Transverse colon (tissue), 4 donors: ENCODE measurements at regions not wholly inside any gene's neighbourhood (a gene's known extent, or its start where the extent isn't known, plus 50 kb on each side); places are given as distances from the start of the nearest gene placed in this dataset.
"Not testable (repeated sequence)": the region's sequence is repeated elsewhere in the genome, so short reads cannot be mapped to it uniquely, and the experiment has no call there.

Experiments
- DNase-seq: peaks from one replicate; pipeline ENCODE4 v3.0.0-alpha.2; 2019
- H3K27ac ChIP-seq, 4 donors: fragments of 200-600 bp; sonication (generic); 2 replicates each; pipeline ENCODE4 v1.5.1; 2016 to 2018; ENCODE audit warnings: inconsistent platforms in 4 of 4
- H3K27me3 ChIP-seq: fragments of 200-600 bp; sonication (generic); 2 replicates; pipeline ENCODE4 v1.5.1; 2017; ENCODE audit warnings: inconsistent platforms
- H3K36me3 ChIP-seq, 4 donors: fragments of 200-600 bp; sonication (generic); 2 replicates each; pipeline ENCODE4 v1.5.1; 2017 to 2019; ENCODE audit warnings: inconsistent platforms in 4 of 4
- H3K4me1 ChIP-seq, 4 donors: fragments of 200-600 bp; sonication (generic); 2 replicates each; pipeline ENCODE4 v1.5.1; 2017 to 2020; ENCODE audit warnings: inconsistent platforms in 4 of 4
- H3K4me3 ChIP-seq, 4 donors: fragments of 200-600 bp; sonication (generic); 1 replicate in 1 of 4; 2 replicates in 3 of 4; pipeline versions ENCODE4 v1.5.1 to v1.6.1; 2017 to 2019; ENCODE audit warnings: inconsistent platforms in 4 of 4
- H3K9me3 ChIP-seq, 2 donors: fragments of 200-600 bp; sonication (generic); 2 replicates each; pipeline ENCODE4 v1.5.1; 2017 to 2019; ENCODE audit warnings: inconsistent platforms in 2 of 2
- EP300 ChIP-seq: sonication (generic); formaldehyde crosslinking; IDR thresholded peaks from one replicate; pipeline ENCODE4 v1.6.1; 2017; ENCODE audit warnings: antibody characterized with exemption, low read depth
- POLR2A ChIP-seq: fragments of 450-650 bp; IDR thresholded peaks from one replicate; pipeline ENCODE4 v1.6.1; 2016; ENCODE audit warnings: antibody characterized with exemption, mild to moderate bottlenecking, moderate library complexity
- POLR2AphosphoS5 ChIP-seq, 3 donors: sonication (generic); formaldehyde crosslinking; IDR thresholded peaks; one replicate each; pipeline ENCODE4 v1.6.1; 2016; ENCODE audit warnings: antibody characterized with exemption in 3 of 3
- WGBS, 2 donors: methylation state at CpG; one replicate each; pipeline ENCODE4 v1.1.5; 2018; ENCODE audit warnings: low coverage in 1 of 2; 5-methylcytosine and 5-hydroxymethylcytosine counted together
- in situ Hi-C, 4 donors: fragments of 200-750 bp; cut with MboI; loops; one replicate each; pipeline versions ENCODE4 v1.15.0 to v1.15.1; 2017; ENCODE audit warnings: low sequenced_read_pairs in 3 of 4, low pct_ligation_motif_present in 1 of 4, low pct_unique_long_range_greater_than_20kb in 1 of 4
- intact Hi-C: fragments of 100-400 bp; cut with DNase I; formaldehyde crosslinking; loops from one replicate; pipeline ENCODE4 v1.15.1; 2023; ENCODE audit warnings: low total_unique reads
- TF ChIP-seq, protein P1 (sequence below), 5 experiments: fragments of 200-600 bp in 3 of 5; fragments of 450-650 bp in 2 of 5; sonication (generic) in 3 of 5; IDR thresholded peaks; 1 replicate in 2 of 5; 2 replicates in 3 of 5; pipeline ENCODE4 v1.5.1; 2016 to 2017; ENCODE audit warnings: antibody characterized with exemption in 5 of 5, inconsistent platforms in 3 of 5, mild to moderate bottlenecking in 2 of 5, moderate library complexity in 1 of 5

DNA sequence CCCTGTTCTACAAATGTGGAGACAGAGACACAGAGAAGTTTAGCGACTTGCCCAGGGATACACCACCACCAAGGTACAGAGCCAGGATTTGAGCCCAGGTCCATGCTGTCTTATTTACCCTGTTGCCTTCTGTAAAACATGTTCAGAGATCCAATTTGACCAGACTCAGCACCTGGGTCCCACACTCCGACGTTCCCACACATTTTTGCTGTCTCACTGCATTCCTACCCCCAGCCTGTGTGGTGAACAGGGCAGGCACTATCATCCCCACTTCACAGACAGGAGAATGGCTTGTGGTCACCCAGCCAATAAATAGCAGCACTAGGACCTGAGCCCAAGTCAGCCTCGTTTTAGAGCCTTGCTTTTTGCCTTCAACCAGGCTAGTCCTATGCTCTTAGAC lies 102.8 kb downstream of the PJA1 start:
- no peak for TF ChIP-seq POLR2AphosphoS5 (IDR thresholded peaks at IDR 0.05)
- TF ChIP-seq, protein P1, sequence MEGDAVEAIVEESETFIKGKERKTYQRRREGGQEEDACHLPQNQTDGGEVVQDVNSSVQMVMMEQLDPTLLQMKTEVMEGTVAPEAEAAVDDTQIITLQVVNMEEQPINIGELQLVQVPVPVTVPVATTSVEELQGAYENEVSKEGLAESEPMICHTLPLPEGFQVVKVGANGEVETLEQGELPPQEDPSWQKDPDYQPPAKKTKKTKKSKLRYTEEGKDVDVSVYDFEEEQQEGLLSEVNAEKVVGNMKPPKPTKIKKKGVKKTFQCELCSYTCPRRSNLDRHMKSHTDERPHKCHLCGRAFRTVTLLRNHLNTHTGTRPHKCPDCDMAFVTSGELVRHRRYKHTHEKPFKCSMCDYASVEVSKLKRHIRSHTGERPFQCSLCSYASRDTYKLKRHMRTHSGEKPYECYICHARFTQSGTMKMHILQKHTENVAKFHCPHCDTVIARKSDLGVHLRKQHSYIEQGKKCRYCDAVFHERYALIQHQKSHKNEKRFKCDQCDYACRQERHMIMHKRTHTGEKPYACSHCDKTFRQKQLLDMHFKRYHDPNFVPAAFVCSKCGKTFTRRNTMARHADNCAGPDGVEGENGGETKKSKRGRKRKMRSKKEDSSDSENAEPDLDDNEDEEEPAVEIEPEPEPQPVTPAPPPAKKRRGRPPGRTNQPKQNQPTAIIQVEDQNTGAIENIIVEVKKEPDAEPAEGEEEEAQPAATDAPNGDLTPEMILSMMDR (IDR thresholded peaks at IDR 0.05): no peak
- no peak for TF ChIP-seq POLR2A
- no peak for TF ChIP-seq EP300
- intact Hi-C loops: no loop called here
- H3K36me3 ChIP-seq: no peaks in the 10 kb centered on the region

DNA sequence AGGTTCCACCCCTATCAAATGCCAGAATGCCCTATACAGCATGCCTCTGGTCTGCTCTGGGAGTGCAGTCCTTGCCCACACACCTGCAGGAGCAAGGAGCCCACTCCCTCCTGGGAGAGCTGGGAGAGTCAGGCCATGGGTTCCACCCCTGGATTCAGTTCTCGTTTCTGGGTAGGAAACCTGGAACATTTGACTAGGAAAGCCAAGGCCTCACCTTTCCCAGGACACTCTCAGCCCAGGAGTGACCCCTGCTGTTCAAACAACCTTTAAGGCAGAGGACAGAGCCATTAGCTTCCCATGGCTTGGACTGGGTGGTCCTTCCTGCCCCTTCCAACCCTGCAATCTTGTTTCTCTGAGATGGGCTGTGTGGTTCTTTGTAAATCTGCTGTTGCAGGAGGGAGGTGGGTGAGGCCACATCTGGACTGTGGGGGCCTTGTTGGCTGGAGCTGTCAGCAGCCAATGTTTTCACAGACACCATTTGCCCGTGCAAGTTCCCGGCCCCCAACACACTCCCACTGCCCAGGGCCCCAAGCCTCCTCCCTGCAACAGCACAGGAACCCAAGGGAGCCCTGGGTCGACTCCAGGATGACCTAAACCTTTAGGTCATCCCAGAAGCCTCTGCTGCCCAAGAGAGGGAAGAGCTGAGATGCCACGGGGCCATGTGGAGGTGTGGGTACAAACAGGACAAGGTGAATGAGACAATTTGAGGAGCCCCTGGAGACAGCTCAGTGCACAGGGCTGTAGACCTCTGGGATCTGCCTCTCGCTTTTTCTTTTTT lies 104.4 kb downstream of the PJA1 start:
- intact Hi-C loops: loop anchor here (2.0 kb wide), 1 partner anchor 234 kb away; no protein-coding TSS in a partner anchor
- no peaks in the 10 kb centered on the region for H3K9me3 ChIP-seq
- no peak for TF ChIP-seq POLR2A
- TF ChIP-seq, protein P1 (IDR thresholded peaks at IDR 0.05): peak in 4 of 5 experiments; percentile 27 to 42 (median 35)
- no peak overlapping the region for H3K27ac ChIP-seq
- in situ Hi-C loops: loop anchor here in 1 of 4 donors (25.0 kb wide), 1 partner anchor 249 kb away; no protein-coding TSS in a partner anchor
- DNase-seq: peak; percentile 46
- H3K36me3 ChIP-seq: no peaks in the 10 kb centered on the region
- no peaks in the 10 kb centered on the region for H3K4me1 ChIP-seq
- H3K27me3 ChIP-seq: no peaks in the 10 kb centered on the region
- WGBS, 2 donors: 55% methylated on average over 6 of the region's 6 CpGs; no CpG with 5 or more reads in 1 of the 2 donors
- H3K4me3 ChIP-seq: no peak overlapping the region

More for the DNA sequence above, 102.8 kb downstream of the PJA1 start:
- Histone ChIP-seq H3K4me1 (no peaks in the 10 kb centered on the region), H3K27ac (no peak overlapping the region), H3K27me3 (no peaks in the 10 kb centered on the region), H3K9me3 (no peaks in the 10 kb centered on the region), H3K4me3 (no peak overlapping the region)
- WGBS, 2 donors: 60% methylated on average over 4 of the region's 4 CpGs; no CpG with 5 or more reads in 1 of the 2 donors
- no peak for DNase-seq
- in situ Hi-C loops: loop anchor here in 1 of 4 donors (25.0 kb wide), 1 partner anchor 250 kb away; no protein-coding TSS in a partner anchor

DNA sequence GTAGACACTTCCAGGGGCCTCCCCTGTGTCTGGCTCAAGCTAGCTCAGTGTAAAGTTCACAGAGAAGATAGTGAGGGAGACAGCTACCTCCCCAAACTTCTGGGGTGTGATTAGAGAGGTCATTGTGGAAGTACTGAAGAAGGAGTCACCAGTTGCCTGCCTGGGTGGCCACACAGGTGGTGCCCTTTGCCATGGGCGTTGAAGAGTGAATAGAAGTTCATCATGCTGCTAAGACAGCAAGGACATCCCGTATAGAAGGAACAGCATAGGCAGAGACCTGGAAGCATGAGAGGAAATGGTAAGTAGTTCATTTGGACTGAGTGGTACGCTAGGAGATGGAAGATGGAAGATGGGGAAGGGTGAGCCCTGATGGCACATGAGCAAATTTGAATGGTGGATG lies 110.1 kb downstream of the PJA1 start:
- H3K27ac ChIP-seq: no peak overlapping the region
- H3K9me3 ChIP-seq: no peaks in the 10 kb centered on the region
- H3K4me1 ChIP-seq: no peaks in the 10 kb centered on the region
- intact Hi-C loops: no loop called here
- in situ Hi-C loops: loop anchor here in 1 of 4 donors (25.0 kb wide), 1 partner anchor 243 kb away; no protein-coding TSS in a partner anchor
- no peaks in the 10 kb centered on the region for H3K36me3 ChIP-seq
- 78% methylated on average over 3 of the region's 3 CpGs; no CpG with 5 or more reads in 1 of the 2 donors for WGBS, 2 donors
- H3K4me3 ChIP-seq: no peak overlapping the region
- TF ChIP-seq, protein P1 (IDR thresholded peaks at IDR 0.05): no peak
- TF ChIP-seq POLR2AphosphoS5 (IDR thresholded peaks at IDR 0.05) (no peak), EP300 (no peak), POLR2A (no peak)
- no peaks in the 10 kb centered on the region for H3K27me3 ChIP-seq
- no peak for DNase-seq

DNA sequence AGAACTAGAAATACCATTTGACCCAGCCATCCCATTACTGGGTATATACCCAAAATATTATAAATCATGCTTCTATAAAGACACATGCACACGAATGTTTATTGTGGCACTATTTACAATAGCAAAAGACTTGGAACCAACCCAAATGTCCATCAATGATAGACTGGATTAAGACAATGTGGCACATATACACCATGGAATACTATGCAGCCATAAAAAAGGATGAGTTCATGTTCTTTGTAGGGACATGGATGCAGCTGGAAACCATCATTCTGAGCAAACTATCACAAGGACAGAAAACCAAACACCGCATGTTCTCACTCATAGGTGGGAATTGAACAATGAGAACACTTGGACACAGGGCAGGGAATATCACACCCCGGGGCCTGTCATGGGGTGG lies 110.8 kb downstream of the PJA1 start:
- H3K27me3 ChIP-seq, H3K4me3 ChIP-seq, H3K36me3 ChIP-seq, DNase-seq, H3K4me1 ChIP-seq, H3K27ac ChIP-seq, H3K9me3 ChIP-seq, intact Hi-C loops: not testable (repeated sequence)
- WGBS, 2 donors: 81% methylated on average over 3 of the region's 3 CpGs; no CpG with 5 or more reads in 1 of the 2 donors
- in situ Hi-C loops: loop anchor here in 1 of 4 donors (25.0 kb wide), 1 partner anchor 242 kb away; no protein-coding TSS in a partner anchor
